ENCODE measurements at regions not wholly inside any gene's neighbourhood (a gene's known extent, or its start where the extent isn't known, plus 50 kb on each side); places are given as distances from the start of the nearest gene placed in this dataset.
"Not testable (repeated sequence)": the region's sequence is repeated elsewhere in the genome, so short reads cannot be mapped to it uniquely, and the experiment has no call there.

GRCh38 chr13:67509018-67509417 lies 278.9 kb upstream of the PCDH9 start:
- Histone ChIP-seq H3K9me3 (ENCODE audit: low read length) (no peaks in the 10 kb centered on the region), H3K4me1 (ENCODE audit: insufficient read depth, low read length) (peaks cover 3% of the 10 kb centered on the region), H3K4me3 (ENCODE audit: low read length) (no peak overlapping the region), H3K36me3 (ENCODE audit: insufficient read depth, low read length) (no peaks in the 10 kb centered on the region), H3K27me3 (ENCODE audit: insufficient read depth, low read length) (no peaks in the 10 kb centered on the region), H2AFZ (ENCODE audit: low read depth, low read length) (no peak overlapping the region)

DNA sequence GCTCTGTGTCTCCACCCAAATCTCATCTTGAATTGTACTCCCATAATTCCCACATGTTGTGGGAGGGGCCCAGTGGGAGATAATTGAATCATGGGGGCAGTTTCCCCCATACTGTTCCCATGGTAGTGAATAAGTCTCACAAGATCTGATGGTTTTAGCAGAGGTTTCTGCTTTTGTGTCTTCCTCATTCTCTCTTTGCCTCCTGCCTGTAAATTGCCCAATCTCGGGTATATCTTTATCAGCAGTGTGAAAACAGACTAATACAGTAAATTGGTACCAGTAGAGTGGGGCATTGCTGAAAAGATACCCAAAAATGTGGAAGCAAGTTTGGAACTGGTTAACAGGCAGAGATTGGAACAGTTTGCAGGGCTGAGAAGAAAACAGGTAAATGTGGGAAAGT lies 278.1 kb upstream of the PCDH9 start:
- not testable (repeated sequence) for H3K27me3 ChIP-seq (ENCODE audit: insufficient read depth, low read length); H3K4me3 ChIP-seq (ENCODE audit: low read length); H2AFZ ChIP-seq (ENCODE audit: low read depth, low read length); H3K36me3 ChIP-seq (ENCODE audit: insufficient read depth, low read length); H3K4me1 ChIP-seq (ENCODE audit: insufficient read depth, low read length); H3K9me3 ChIP-seq (ENCODE audit: low read length)

GRCh38 chr13:67506407-67506806 lies 276.3 kb upstream of the PCDH9 start:
- Histone ChIP-seq H3K36me3 (ENCODE audit: insufficient read depth, low read length) (no peaks in the 10 kb centered on the region), H3K4me3 (ENCODE audit: low read length) (no peak overlapping the region), H3K4me1 (ENCODE audit: insufficient read depth, low read length) (peaks cover 3% of the 10 kb centered on the region), H3K27me3 (ENCODE audit: insufficient read depth, low read length) (no peaks in the 10 kb centered on the region), H3K9me3 (ENCODE audit: low read length) (no peaks in the 10 kb centered on the region), H2AFZ (ENCODE audit: low read depth, low read length) (no peak overlapping the region)

GRCh38 chr13:67505376-67505775 lies 275.2 kb upstream of the PCDH9 start:
- Histone ChIP-seq H3K4me3 (ENCODE audit: low read length) (no peak overlapping the region), H3K36me3 (ENCODE audit: insufficient read depth, low read length) (no peaks in the 10 kb centered on the region), H3K27me3 (ENCODE audit: insufficient read depth, low read length) (no peaks in the 10 kb centered on the region), H3K9me3 (ENCODE audit: low read length) (no peaks in the 10 kb centered on the region), H3K4me1 (ENCODE audit: insufficient read depth, low read length) (peaks cover 3% of the 10 kb centered on the region), H2AFZ (ENCODE audit: low read depth, low read length) (no peak overlapping the region)

DNA sequence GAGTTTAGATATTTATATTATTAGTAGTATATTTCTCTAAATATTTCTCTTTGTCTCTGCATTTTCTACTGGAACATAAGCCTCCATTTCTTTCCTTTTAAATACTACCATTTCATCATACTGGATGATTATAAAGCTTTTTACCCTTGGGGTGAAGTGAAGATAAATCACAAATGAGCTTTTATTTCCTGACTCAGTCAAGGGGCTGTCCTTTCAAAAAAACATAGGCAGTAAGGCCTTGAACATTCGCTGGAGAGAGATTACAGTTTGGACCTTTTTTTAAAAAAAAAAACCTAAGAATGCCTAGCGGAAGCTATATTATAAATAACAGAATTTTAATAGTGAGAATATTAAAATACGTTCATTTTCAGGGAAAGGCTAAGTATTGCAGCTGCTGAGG lies 268.8 kb upstream of the PCDH9 start:
- Histone ChIP-seq H3K4me3 (ENCODE audit: low read length) (no peak overlapping the region), H3K9me3 (ENCODE audit: low read length) (no peaks in the 10 kb centered on the region), H3K4me1 (ENCODE audit: insufficient read depth, low read length) (no peaks in the 10 kb centered on the region), H3K27me3 (ENCODE audit: insufficient read depth, low read length) (no peaks in the 10 kb centered on the region), H3K36me3 (ENCODE audit: insufficient read depth, low read length) (no peaks in the 10 kb centered on the region), H2AFZ (ENCODE audit: low read depth, low read length) (no peak overlapping the region)

- Histone ChIP-seq H3K4me1 (ENCODE audit: insufficient read depth, low read length) (no peaks in the 10 kb centered on the region), H3K36me3 (ENCODE audit: insufficient read depth, low read length) (no peaks in the 10 kb centered on the region), H2AFZ (ENCODE audit: low read depth, low read length) (no peak overlapping the region), H3K9me3 (ENCODE audit: low read length) (no peaks in the 10 kb centered on the region), H3K27me3 (ENCODE audit: insufficient read depth, low read length) (no peaks in the 10 kb centered on the region), H3K4me3 (ENCODE audit: low read length) (no peak overlapping the region)
These were observed 263.7 kb upstream of the PCDH9 start for GRCh38 chr13:67493835-67494234.

- Histone ChIP-seq H3K9me3 (ENCODE audit: low read length) (no peaks in the 10 kb centered on the region), H2AFZ (ENCODE audit: low read depth, low read length) (no peak overlapping the region), H3K4me3 (ENCODE audit: low read length) (no peak overlapping the region), H3K27me3 (ENCODE audit: insufficient read depth, low read length) (no peaks in the 10 kb centered on the region), H3K4me1 (ENCODE audit: insufficient read depth, low read length) (no peaks in the 10 kb centered on the region), H3K36me3 (ENCODE audit: insufficient read depth, low read length) (no peaks in the 10 kb centered on the region)
These were observed 258.9 kb upstream of the PCDH9 start for GRCh38 chr13:67489016-67489415.

DNA sequence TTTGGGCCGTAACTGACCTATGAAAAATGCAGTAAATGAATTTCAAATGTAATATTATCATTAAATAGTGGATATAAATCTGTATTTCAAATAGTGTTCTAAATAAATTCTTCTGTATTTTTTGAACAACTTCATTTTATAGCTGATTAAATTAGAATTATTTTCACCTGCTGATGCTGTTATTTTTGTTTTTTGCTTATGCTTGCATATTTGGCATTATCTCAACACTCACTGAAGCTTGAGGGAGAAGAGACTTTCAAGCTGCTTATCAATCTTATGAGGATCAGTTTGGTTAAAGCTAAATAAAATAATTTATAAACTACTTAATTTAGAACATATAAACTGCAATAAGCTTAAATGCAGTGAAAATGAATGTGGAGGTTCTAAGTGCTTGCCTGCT lies 251.3 kb upstream of the PCDH9 start:
- Histone ChIP-seq H3K9me3 (ENCODE audit: low read length) (no peaks in the 10 kb centered on the region), H3K4me1 (ENCODE audit: insufficient read depth, low read length) (no peaks in the 10 kb centered on the region), H3K4me3 (ENCODE audit: low read length) (no peak overlapping the region)

DNA sequence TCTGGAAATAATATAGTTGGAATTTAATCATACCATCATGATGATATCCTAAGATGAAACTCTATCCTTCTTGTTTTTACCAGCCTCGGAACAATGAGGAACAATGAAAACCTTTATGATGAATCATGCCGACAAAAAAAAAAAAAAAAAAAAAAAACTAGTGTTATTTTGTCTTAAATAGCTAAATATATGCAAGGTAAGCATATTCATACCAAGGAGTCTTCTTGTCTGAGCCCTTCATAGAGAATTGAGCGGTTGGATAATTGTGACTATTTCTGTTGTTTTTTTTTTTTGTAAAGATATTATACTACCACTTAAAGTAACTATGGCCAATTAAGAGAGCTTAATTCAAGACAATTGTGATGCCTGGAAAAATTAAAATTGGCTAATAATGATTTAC lies 244.0 kb upstream of the PCDH9 start:
- H2AFZ ChIP-seq (ENCODE audit: low read depth, low read length): no peak overlapping the region
- no peak overlapping the region for H3K4me3 ChIP-seq (ENCODE audit: low read length)
- H3K27me3 ChIP-seq (ENCODE audit: insufficient read depth, low read length): no peaks in the 10 kb centered on the region
- H3K9me3 ChIP-seq (ENCODE audit: low read length): peaks cover 3% of the 10 kb centered on the region
- H3K4me1 ChIP-seq (ENCODE audit: insufficient read depth, low read length): no peaks in the 10 kb centered on the region
- no peaks in the 10 kb centered on the region for H3K36me3 ChIP-seq (ENCODE audit: insufficient read depth, low read length)

More for the DNA sequence above, 251.3 kb upstream of the PCDH9 start:
- Histone ChIP-seq H2AFZ (ENCODE audit: low read depth, low read length) (no peak overlapping the region), H3K36me3 (ENCODE audit: insufficient read depth, low read length) (no peaks in the 10 kb centered on the region), H3K27me3 (ENCODE audit: insufficient read depth, low read length) (no peaks in the 10 kb centered on the region)

DNA sequence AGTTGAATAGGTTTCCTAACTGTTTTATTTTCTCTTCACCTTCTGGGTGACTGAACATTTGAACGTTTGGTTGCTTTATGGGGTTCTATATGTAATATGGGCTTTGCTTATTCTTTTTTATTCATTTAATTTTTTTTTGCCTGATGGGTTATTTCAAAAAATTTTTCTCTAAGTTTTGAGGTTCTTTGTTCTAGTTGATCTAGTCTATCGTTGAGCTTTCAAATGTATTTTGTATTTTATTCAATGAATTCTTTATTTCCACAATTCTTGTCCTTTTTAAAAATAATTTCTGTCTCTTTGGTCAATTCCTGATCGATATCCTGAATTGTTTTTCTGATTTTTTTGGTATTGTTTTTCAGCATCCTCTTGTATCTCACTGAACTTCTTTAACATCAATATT lies 239.5 kb upstream of the PCDH9 start:
- Histone ChIP-seq H3K9me3 (ENCODE audit: low read length) (peaks cover 3% of the 10 kb centered on the region), H3K4me1 (ENCODE audit: insufficient read depth, low read length) (no peaks in the 10 kb centered on the region), H3K36me3 (ENCODE audit: insufficient read depth, low read length) (no peaks in the 10 kb centered on the region), H3K4me3 (ENCODE audit: low read length) (no peak overlapping the region), H2AFZ (ENCODE audit: low read depth, low read length) (no peak overlapping the region), H3K27me3 (ENCODE audit: insufficient read depth, low read length) (no peaks in the 10 kb centered on the region)

GRCh38 chr13:67466569-67466968 lies 236.4 kb upstream of the PCDH9 start:
- no peaks in the 10 kb centered on the region for H3K4me1 ChIP-seq (ENCODE audit: insufficient read depth, low read length)
- H3K4me3 ChIP-seq (ENCODE audit: low read length): no peak overlapping the region
- H2AFZ ChIP-seq (ENCODE audit: low read depth, low read length): no peak overlapping the region
- no peaks in the 10 kb centered on the region for H3K36me3 ChIP-seq (ENCODE audit: insufficient read depth, low read length)
- peaks cover 3% of the 10 kb centered on the region for H3K9me3 ChIP-seq (ENCODE audit: low read length)
- no peaks in the 10 kb centered on the region for H3K27me3 ChIP-seq (ENCODE audit: insufficient read depth, low read length)

DNA sequence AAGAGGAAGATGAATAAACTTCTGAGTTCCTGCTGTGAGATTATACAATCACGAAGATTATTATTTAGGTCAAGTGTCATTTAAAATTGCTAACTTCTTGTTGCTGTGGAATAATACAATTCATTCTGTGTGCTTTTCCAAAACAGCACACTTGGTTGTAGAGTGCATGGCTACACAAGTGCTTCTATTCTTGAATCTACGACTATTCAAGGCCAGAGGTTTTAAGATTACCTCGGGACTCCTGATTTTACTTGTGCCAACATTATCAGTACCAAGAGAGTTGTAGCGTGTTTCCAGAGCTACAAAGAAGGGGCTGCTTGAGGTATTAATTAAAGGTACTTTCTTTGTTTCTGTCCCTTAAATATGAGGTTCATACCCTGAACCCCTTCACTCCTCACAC lies 234.0 kb upstream of the PCDH9 start:
- Histone ChIP-seq H3K4me3 (ENCODE audit: low read length) (no peak overlapping the region), H3K36me3 (ENCODE audit: insufficient read depth, low read length) (no peaks in the 10 kb centered on the region), H3K9me3 (ENCODE audit: low read length) (no peaks in the 10 kb centered on the region), H3K4me1 (ENCODE audit: insufficient read depth, low read length) (no peaks in the 10 kb centered on the region), H3K27me3 (ENCODE audit: insufficient read depth, low read length) (no peaks in the 10 kb centered on the region), H2AFZ (ENCODE audit: low read depth, low read length) (no peak overlapping the region)

GRCh38 chr13:67462098-67462497 lies 232.0 kb upstream of the PCDH9 start:
- Histone ChIP-seq H3K4me3 (ENCODE audit: low read length) (no peak overlapping the region), H3K9me3 (ENCODE audit: low read length) (no peaks in the 10 kb centered on the region), H3K4me1 (ENCODE audit: insufficient read depth, low read length) (no peaks in the 10 kb centered on the region), H3K27me3 (ENCODE audit: insufficient read depth, low read length) (no peaks in the 10 kb centered on the region), H2AFZ (ENCODE audit: low read depth, low read length) (no peak overlapping the region), H3K36me3 (ENCODE audit: insufficient read depth, low read length) (no peaks in the 10 kb centered on the region)

GRCh38 chr13:67452526-67452925 lies 222.4 kb upstream of the PCDH9 start:
- not testable (repeated sequence) for H3K9me3 ChIP-seq (ENCODE audit: low read length); H3K4me1 ChIP-seq (ENCODE audit: insufficient read depth, low read length); H3K27me3 ChIP-seq (ENCODE audit: insufficient read depth, low read length); H3K4me3 ChIP-seq (ENCODE audit: low read length); H2AFZ ChIP-seq (ENCODE audit: low read depth, low read length); H3K36me3 ChIP-seq (ENCODE audit: insufficient read depth, low read length)

Data from neuron (in vitro differentiated cells).